T-helper 9 cell (primary cell): ENCODE measurements at regions not wholly inside any gene's neighbourhood (a gene's known extent, or its start where the extent isn't known, plus 50 kb on each side); places are given as distances from the start of the nearest gene placed in this dataset.

Experiments used
- DNase-seq: peaks from one replicate; pipeline ENCODE4 v3.0.0-alpha.2; 2020

DNA sequence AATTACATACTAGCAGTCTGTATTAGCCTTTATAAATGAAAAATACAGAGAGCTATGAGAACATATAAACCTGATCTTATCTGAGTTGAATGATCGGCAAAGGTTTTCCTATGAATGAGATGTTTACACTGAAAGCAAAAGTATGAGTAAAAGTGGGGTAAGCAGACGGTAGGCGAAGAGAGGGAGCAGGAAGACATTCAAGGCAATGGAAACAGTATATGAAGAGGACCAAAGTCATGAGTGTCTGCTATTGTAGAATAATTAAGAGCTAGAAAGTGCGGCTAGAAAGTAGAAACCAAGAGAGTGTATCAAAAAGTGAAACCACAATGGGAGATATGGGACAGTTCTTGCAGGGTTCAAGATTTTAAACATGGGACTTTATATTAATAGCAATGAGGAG, 67.0 kb upstream of the TMLHE start:
- no peak for DNase-seq

DNA sequence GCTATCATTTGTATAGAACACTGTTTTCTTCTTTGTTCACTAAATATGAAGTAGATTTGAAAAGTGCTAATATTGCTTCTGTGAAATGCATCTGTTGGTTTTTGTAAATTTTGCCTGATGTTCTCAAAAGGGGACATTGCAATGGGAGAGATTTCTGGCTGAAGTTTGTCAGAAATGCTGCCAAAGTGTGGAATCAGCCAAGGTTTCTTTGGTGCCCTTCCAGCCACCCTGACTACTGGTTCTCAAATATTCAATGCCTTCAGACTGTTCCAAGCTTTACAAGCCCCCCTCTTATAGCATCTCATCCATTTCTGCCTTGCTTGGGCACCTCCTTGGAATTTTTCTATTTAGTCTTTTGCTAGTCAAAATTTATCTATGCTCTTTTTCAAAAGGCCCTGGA, 60.6 kb upstream of the TMLHE start:
- DNase-seq = no peak

DNA sequence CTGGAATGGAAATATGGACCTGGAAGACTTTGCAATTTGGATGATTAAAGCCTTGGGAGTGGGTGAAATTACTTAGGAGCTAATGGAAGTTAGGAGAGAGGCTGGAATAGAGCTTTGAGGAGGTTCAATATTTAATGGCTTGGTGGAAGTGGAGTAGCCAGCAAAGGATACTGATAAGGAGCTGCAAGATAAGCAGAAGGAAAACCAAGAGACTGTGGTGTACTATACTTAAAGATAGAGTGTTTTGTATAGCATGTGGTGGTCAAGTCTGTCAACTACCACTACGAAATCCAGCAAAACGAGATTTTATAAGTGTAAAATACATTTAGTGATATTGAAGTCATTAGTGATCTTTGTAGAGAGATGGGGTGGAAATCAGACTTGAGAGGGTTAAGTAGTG, 54.0 kb upstream of the TMLHE start:
- DNase-seq = no peak
